GM10248 (cell line): ENCODE measurements at regions not wholly inside any gene's neighbourhood (a gene's known extent, or its start where the extent isn't known, plus 50 kb on each side); places are given as distances from the start of the nearest gene placed in this dataset.

Source experiments
- CTCF ChIA-PET: fragments of 300-600 bp; sonication (Branson Sonifier 250); formaldehyde crosslinking; extraction: SDS; loops from one replicate; lab custom pipeline; 2021; ENCODE audit warnings: antibody characterized with exemption; lab: Yijun Ruan, JAX
- POLR2A ChIA-PET: fragments of 350-650 bp; sonication (Branson Sonifier 250); formaldehyde crosslinking; extraction: SDS; loops from one replicate; lab custom pipeline; 2020; ENCODE audit warnings: antibody characterized with exemption; lab: Yijun Ruan, JAX
- DNase-seq: peaks from one replicate; pipeline ENCODE4 v3.0.0; 2012; ENCODE audit errors: extremely low spot score
- CTCF ChIP-seq: IDR thresholded peaks from 2 replicates; pipeline ENCODE4 v1.5.1; 2012; ENCODE audit warnings: mild to moderate bottlenecking, low read depth; ENCODE audit errors: extremely low read depth, missing control alignments, control extremely low read depth

GRCh38 chr2:45172142-45172541 is 162.9 kb upstream of the SIX2 start:
- ChIA-PET POLR2A (no interaction called here), CTCF (no interaction called here)
- no peak for DNase-seq
- TF ChIP-seq CTCF, result no peak

DNA sequence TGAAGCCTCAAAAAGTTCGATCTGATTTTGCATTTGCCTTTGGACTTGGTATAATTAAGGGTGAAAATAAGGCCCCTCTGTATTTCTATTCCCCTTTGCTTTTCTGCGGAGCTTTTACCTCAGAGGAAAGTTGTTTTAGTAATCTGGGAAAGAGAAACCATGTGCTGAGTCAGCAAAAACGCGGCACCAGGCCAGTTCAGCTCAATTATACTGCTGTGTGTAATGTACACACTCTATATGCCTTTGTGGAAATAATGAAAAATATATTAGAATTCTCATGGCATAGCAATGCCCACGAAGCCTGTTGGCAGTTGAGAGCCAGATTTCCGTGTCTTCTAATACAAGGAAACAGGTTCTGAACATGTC is 161.9 kb upstream of the SIX2 start:
- no peak for DNase-seq
- ChIA-PET CTCF (no interaction called here), POLR2A (no interaction called here)
- TF ChIP-seq CTCF, result no peak

GRCh38 chr2:45170191-45171135 is 161.2 kb upstream of the SIX2 start:
- DNase-seq, result no peak
- CTCF ChIA-PET, result no interaction called here
- POLR2A ChIA-PET, result no interaction called here
- TF ChIP-seq CTCF, result no peak

GRCh38 chr2:45169339-45170190 is 160.3 kb upstream of the SIX2 start:
- peak; percentile 27 for DNase-seq
- ChIA-PET POLR2A (no interaction called here), CTCF (no interaction called here)
- no peak for TF ChIP-seq CTCF

- no peak for TF ChIP-seq CTCF
- POLR2A ChIA-PET, result no interaction called here
- peak; percentile 35 for DNase-seq
- CTCF ChIA-PET, result interaction anchor here (1.4 kb wide), 1 partner anchor 32 kb away, joined by 3 read pairs; no protein-coding TSS in a partner anchor
These were observed 159.6 kb upstream of the SIX2 start for GRCh38 chr2:45168711-45169338.
